ENCODE measurements at regions not wholly inside any gene's neighbourhood (a gene's known extent, or its start where the extent isn't known, plus 50 kb on each side); places are given as distances from the start of the nearest gene placed in this dataset.

DNA sequence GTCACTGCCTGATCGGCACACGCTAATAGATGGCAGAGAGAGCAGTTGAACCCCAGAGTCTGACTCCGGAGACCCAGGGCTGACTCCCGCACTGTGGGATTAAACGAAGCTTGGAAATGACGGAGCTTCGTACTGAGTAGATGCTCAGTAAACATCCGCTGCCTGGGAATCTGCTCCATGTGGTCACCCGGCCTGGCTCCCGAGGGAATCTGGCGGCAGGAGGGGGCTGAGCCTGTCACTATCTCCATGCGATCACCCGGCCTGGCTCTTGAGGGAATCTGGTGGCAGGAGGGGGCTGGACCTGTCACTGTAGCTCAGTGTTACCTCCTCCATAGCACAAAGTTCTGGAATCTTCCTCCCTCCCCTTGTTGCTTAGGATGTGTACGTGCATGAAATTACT, 139.7 kb upstream of the CIBAR2 start:
- Histone ChIP-seq H2AFZ (ENCODE audit: low read depth, low read length) (no peak overlapping the region), H3F3A (ENCODE audit: insufficient read depth, low read length, poor library complexity, severe bottlenecking) (no peaks in the 10 kb centered on the region), H3K4me2 (ENCODE audit: low read length) (no peak overlapping the region), H3K36me3 (ENCODE audit: insufficient read depth, low read length) (no peaks in the 10 kb centered on the region), H3K4me3 (ENCODE audit: low read length) (no peak overlapping the region), H3K27me3 (ENCODE audit: insufficient read depth, low read depth, low read length) (no peaks in the 10 kb centered on the region), H3K9ac (ENCODE audit: low read length) (no peak overlapping the region), H3K9me2 (ENCODE audit: insufficient read depth, low read length) (no peaks in the 10 kb centered on the region), H3K79me2 (replicated peaks; ENCODE audit: insufficient read depth, low read length) (no peaks in the 10 kb centered on the region), H4K20me1 (ENCODE audit: insufficient read depth) (no peaks in the 10 kb centered on the region), H3K9me3 (ENCODE audit: low read length) (no peaks in the 10 kb centered on the region), H3K27ac (ENCODE audit: low read length) (no peak overlapping the region)
- TF ChIP-seq POLR2AphosphoS5 (IDR thresholded peaks at IDR 0.05) (no peak), RAD21 (conservative IDR thresholded peaks at IDR 0.05) (no peak), MXI1 (conservative IDR thresholded peaks at IDR 0.05; ENCODE audit: poor library complexity, severe bottlenecking) (no peak), SMC3 (conservative IDR thresholded peaks at IDR 0.05; ENCODE audit: poor library complexity) (no peak), TAF1 (IDR thresholded peaks at IDR 0.05; ENCODE audit: low read depth) (no peak), EZH2 (IDR thresholded peaks at IDR 0.05; ENCODE audit: borderline replicate concordance, insufficient read depth, low read length, poor library complexity, severe bottlenecking) (no peak), EP300 (conservative IDR thresholded peaks at IDR 0.05; ENCODE audit: poor library complexity, severe bottlenecking) (no peak)
- TF ChIP-seq, protein P1, sequence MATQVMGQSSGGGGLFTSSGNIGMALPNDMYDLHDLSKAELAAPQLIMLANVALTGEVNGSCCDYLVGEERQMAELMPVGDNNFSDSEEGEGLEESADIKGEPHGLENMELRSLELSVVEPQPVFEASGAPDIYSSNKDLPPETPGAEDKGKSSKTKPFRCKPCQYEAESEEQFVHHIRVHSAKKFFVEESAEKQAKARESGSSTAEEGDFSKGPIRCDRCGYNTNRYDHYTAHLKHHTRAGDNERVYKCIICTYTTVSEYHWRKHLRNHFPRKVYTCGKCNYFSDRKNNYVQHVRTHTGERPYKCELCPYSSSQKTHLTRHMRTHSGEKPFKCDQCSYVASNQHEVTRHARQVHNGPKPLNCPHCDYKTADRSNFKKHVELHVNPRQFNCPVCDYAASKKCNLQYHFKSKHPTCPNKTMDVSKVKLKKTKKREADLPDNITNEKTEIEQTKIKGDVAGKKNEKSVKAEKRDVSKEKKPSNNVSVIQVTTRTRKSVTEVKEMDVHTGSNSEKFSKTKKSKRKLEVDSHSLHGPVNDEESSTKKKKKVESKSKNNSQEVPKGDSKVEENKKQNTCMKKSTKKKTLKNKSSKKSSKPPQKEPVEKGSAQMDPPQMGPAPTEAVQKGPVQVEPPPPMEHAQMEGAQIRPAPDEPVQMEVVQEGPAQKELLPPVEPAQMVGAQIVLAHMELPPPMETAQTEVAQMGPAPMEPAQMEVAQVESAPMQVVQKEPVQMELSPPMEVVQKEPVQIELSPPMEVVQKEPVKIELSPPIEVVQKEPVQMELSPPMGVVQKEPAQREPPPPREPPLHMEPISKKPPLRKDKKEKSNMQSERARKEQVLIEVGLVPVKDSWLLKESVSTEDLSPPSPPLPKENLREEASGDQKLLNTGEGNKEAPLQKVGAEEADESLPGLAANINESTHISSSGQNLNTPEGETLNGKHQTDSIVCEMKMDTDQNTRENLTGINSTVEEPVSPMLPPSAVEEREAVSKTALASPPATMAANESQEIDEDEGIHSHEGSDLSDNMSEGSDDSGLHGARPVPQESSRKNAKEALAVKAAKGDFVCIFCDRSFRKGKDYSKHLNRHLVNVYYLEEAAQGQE (IDR thresholded peaks at IDR 0.05; ENCODE audit: borderline replicate concordance): no peak
- TF ChIP-seq, protein P2, sequence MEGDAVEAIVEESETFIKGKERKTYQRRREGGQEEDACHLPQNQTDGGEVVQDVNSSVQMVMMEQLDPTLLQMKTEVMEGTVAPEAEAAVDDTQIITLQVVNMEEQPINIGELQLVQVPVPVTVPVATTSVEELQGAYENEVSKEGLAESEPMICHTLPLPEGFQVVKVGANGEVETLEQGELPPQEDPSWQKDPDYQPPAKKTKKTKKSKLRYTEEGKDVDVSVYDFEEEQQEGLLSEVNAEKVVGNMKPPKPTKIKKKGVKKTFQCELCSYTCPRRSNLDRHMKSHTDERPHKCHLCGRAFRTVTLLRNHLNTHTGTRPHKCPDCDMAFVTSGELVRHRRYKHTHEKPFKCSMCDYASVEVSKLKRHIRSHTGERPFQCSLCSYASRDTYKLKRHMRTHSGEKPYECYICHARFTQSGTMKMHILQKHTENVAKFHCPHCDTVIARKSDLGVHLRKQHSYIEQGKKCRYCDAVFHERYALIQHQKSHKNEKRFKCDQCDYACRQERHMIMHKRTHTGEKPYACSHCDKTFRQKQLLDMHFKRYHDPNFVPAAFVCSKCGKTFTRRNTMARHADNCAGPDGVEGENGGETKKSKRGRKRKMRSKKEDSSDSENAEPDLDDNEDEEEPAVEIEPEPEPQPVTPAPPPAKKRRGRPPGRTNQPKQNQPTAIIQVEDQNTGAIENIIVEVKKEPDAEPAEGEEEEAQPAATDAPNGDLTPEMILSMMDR (IDR thresholded peaks at IDR 0.05; ENCODE audit: poor library complexity, severe bottlenecking): no peak

DNA sequence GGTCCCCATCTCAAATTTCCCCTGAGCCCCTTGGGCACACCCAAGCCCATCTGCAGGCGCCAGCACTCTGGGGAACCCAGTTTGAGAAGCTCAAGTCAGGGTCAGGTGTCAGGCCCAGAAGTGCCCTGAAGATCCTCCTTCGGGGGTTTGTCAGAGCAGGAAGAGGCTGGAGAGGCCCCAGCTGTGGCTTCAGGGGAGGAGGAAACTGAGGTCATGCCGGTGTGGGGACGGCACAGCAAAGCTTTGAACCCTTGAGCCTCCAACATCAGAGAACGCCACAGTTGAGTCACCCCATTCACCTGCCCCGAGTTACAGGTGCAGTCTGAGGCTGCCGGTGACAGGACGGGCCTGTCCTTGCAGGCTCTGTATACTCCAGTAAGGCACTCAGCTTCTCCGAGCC, 140.2 kb upstream of the CIBAR2 start:
- H3F3A ChIP-seq (ENCODE audit: insufficient read depth, low read length, poor library complexity, severe bottlenecking): no peaks in the 10 kb centered on the region
- H3K4me2 ChIP-seq (ENCODE audit: low read length): no peak overlapping the region
- no peaks in the 10 kb centered on the region for H3K27me3 ChIP-seq (ENCODE audit: insufficient read depth, low read depth, low read length)
- no peaks in the 10 kb centered on the region for H4K20me1 ChIP-seq (ENCODE audit: insufficient read depth)
- no peaks in the 10 kb centered on the region for H3K9me2 ChIP-seq (ENCODE audit: insufficient read depth, low read length)
- no peak overlapping the region for H3K9ac ChIP-seq (ENCODE audit: low read length)
- H3K4me3 ChIP-seq (ENCODE audit: low read length): no peak overlapping the region
- H3K79me2 ChIP-seq (replicated peaks; ENCODE audit: insufficient read depth, low read length): no peaks in the 10 kb centered on the region
- no peak overlapping the region for H3K27ac ChIP-seq (ENCODE audit: low read length)
- H2AFZ ChIP-seq (ENCODE audit: low read depth, low read length): no peak overlapping the region
- no peaks in the 10 kb centered on the region for H3K36me3 ChIP-seq (ENCODE audit: insufficient read depth, low read length)
- no peaks in the 10 kb centered on the region for H3K9me3 ChIP-seq (ENCODE audit: low read length)
- no peak for TF ChIP-seq POLR2AphosphoS5 (IDR thresholded peaks at IDR 0.05)
- TF ChIP-seq, protein P1 (IDR thresholded peaks at IDR 0.05; ENCODE audit: borderline replicate concordance): no peak
- no peak for TF ChIP-seq MXI1 (conservative IDR thresholded peaks at IDR 0.05; ENCODE audit: poor library complexity, severe bottlenecking)
- TF ChIP-seq TAF1 (IDR thresholded peaks at IDR 0.05; ENCODE audit: low read depth): no peak
- no peak for TF ChIP-seq EZH2 (IDR thresholded peaks at IDR 0.05; ENCODE audit: borderline replicate concordance, insufficient read depth, low read length, poor library complexity, severe bottlenecking)
- no peak for TF ChIP-seq SMC3 (conservative IDR thresholded peaks at IDR 0.05; ENCODE audit: poor library complexity)
- no peak for TF ChIP-seq RAD21 (conservative IDR thresholded peaks at IDR 0.05)
- no peak for TF ChIP-seq EP300 (conservative IDR thresholded peaks at IDR 0.05; ENCODE audit: poor library complexity, severe bottlenecking)
- TF ChIP-seq, protein P2 (IDR thresholded peaks at IDR 0.05; ENCODE audit: poor library complexity, severe bottlenecking): no peak
